GM12801 (cell line): ENCODE measurements at regions not wholly inside any gene's neighbourhood (a gene's known extent, or its start where the extent isn't known, plus 50 kb on each side); places are given as distances from the start of the nearest gene placed in this dataset.

ENCODE experiments used
- CTCF ChIP-seq: IDR thresholded peaks from one replicate; pipeline ENCODE4 v1.5.1; 2011; ENCODE audit warnings: control low read depth; ENCODE audit not compliant: insufficient read length; ENCODE audit errors: extremely low read depth

- no peak for TF ChIP-seq CTCF
Observed at GRCh38 chr6:41475737-41476357, 70.3 kb upstream of the FOXP4 start.

GRCh38 chr6:41476401-41476800 lies 69.8 kb upstream of the FOXP4 start:
- no peak for TF ChIP-seq CTCF

- TF ChIP-seq CTCF = no peak
Observed at GRCh38 chr6:41477572-41477971, 68.6 kb upstream of the FOXP4 start.

- no peak for TF ChIP-seq CTCF
Observed at GRCh38 chr6:41483943-41484342, 62.2 kb upstream of the FOXP4 start.

GRCh38 chr6:41487860-41488432 lies 58.2 kb upstream of the FOXP4 start:
- TF ChIP-seq CTCF = no peak

GRCh38 chr6:41488433-41489119 lies 57.6 kb upstream of the FOXP4 start:
- no peak for TF ChIP-seq CTCF

GRCh38 chr6:41489120-41489851 lies 56.9 kb upstream of the FOXP4 start:
- no peak for TF ChIP-seq CTCF
